NCI-H460 (cell line): ENCODE measurements at regions not wholly inside any gene's neighbourhood (a gene's known extent, or its start where the extent isn't known, plus 50 kb on each side); places are given as distances from the start of the nearest gene placed in this dataset.

Experiments
- DNase-seq: peaks from one replicate; pipeline ENCODE4 v3.0.0-alpha.2; 2016; ENCODE audit warnings: low read depth; ENCODE audit errors: extremely low read depth

- DNase-seq = no peak
Observed at GRCh38 chr14:85799668-85800067, 269.7 kb downstream of the FLRT2 start.

GRCh38 chr14:85798856-85799255 is 268.9 kb downstream of the FLRT2 start:
- DNase-seq = no peak

- DNase-seq = no peak
Observed at GRCh38 chr14:85793533-85793932, 263.6 kb downstream of the FLRT2 start.

GRCh38 chr14:85789506-85789905 is 259.6 kb downstream of the FLRT2 start:
- DNase-seq = no peak

GRCh38 chr14:85788470-85789233 is 258.7 kb downstream of the FLRT2 start:
- no peak for DNase-seq

- DNase-seq = no peak
Observed at GRCh38 chr14:85766295-85766694, 236.4 kb downstream of the FLRT2 start.

GRCh38 chr14:85764822-85765221 is 234.9 kb downstream of the FLRT2 start:
- DNase-seq = no peak

GRCh38 chr14:85762526-85762925 is 232.6 kb downstream of the FLRT2 start:
- no peak for DNase-seq

- no peak for DNase-seq
Observed at GRCh38 chr14:85752175-85752574, 222.2 kb downstream of the FLRT2 start.

- DNase-seq = no peak
Observed at GRCh38 chr14:85744573-85744972, 214.6 kb downstream of the FLRT2 start.

- no peak for DNase-seq
Observed at GRCh38 chr14:85732031-85732430, 202.1 kb downstream of the FLRT2 start.

- DNase-seq = no peak
Observed at GRCh38 chr14:85731186-85731585, 201.2 kb downstream of the FLRT2 start.

GRCh38 chr14:85728476-85729065 is 198.6 kb downstream of the FLRT2 start:
- DNase-seq = no peak

GRCh38 chr14:85714069-85714468 is 184.1 kb downstream of the FLRT2 start:
- DNase-seq = no peak

- DNase-seq = no peak
Observed at GRCh38 chr14:85711620-85712019, 181.7 kb downstream of the FLRT2 start.
